Muscle of leg (tissue), 3 donors: ENCODE measurements at regions not wholly inside any gene's neighbourhood (a gene's known extent, or its start where the extent isn't known, plus 50 kb on each side); places are given as distances from the start of the nearest gene placed in this dataset.
A peak's percentile ranks its signal among the peaks of the same experiment; 100 is the strongest.

Experiments
- DNase-seq: peaks from one replicate; pipeline ENCODE4 v3.0.0; 2013
- H3K27ac ChIP-seq: one replicate; pipeline ENCODE4 v1.5.1; 2013; ENCODE audit warnings: mild to moderate bottlenecking, low read length, control low read depth
- H3K27me3 ChIP-seq: one replicate; pipeline ENCODE4 v1.6.1; 2013; ENCODE audit warnings: low read length; ENCODE audit not compliant: control insufficient read depth, insufficient read depth
- H3K36me3 ChIP-seq: one replicate; pipeline ENCODE4 v1.6.1; 2013; ENCODE audit warnings: low read length; ENCODE audit not compliant: control insufficient read depth, insufficient read depth
- H3K4me1 ChIP-seq: one replicate; pipeline ENCODE4 v1.6.1; 2013; ENCODE audit warnings: low read length; ENCODE audit not compliant: control insufficient read depth, insufficient read depth
- H3K4me3 ChIP-seq: one replicate; pipeline ENCODE4 v1.5.1; 2013; ENCODE audit warnings: low read length, control low read depth
- H3K9me3 ChIP-seq: replicated peaks from 2 replicates; pipeline ENCODE4 v1.6.1; 2013; ENCODE audit warnings: low read depth, low read length; ENCODE audit not compliant: control insufficient read depth
- WGBS: methylation state at CpG from one replicate; pipeline ENCODE4 v1.1.5; 2013; ENCODE audit warnings: missing lambda C conversion rate; ENCODE audit not compliant: insufficient coverage; 5-methylcytosine and 5-hydroxymethylcytosine counted together

DNA sequence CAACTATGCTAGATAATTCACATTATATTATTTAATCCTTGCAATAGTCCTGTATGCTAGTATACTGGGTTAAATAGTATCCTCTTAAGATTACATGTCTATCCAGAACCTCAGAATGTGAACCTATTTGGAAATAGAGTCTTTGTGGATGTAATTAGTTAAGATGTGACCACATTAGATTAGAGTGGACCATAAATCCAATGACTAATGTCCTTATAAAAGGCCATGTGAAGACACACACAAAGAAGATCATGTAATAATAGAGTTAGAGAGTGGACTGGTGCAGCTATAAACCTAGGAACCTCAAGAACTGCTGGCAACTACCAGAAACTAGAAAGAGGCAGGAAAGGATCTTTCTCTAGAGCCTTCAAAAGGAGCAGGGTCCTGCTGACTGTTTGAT is 263.6 kb upstream of the PTGER4 start:
- H3K9me3 ChIP-seq, result no peaks in the 10 kb centered on the region
- no peak overlapping the region for H3K4me3 ChIP-seq
- no peak for DNase-seq
- H3K27me3 ChIP-seq, result no peaks in the 10 kb centered on the region
- H3K4me1 ChIP-seq, result peaks cover 3% of the 10 kb centered on the region
- no peaks in the 10 kb centered on the region for H3K36me3 ChIP-seq
- no peak overlapping the region for H3K27ac ChIP-seq

GRCh38 chr5:40414922-40415321 is 264.8 kb upstream of the PTGER4 start:
- Histone ChIP-seq H3K27ac (no peak overlapping the region), H3K27me3 (no peaks in the 10 kb centered on the region), H3K9me3 (no peaks in the 10 kb centered on the region), H3K4me1 (peaks cover 5% of the 10 kb centered on the region), H3K4me3 (no peak overlapping the region), H3K36me3 (no peaks in the 10 kb centered on the region)
- WGBS, result 100% methylated on average over 1 of the region's 4 CpGs
- no peak for DNase-seq

DNA sequence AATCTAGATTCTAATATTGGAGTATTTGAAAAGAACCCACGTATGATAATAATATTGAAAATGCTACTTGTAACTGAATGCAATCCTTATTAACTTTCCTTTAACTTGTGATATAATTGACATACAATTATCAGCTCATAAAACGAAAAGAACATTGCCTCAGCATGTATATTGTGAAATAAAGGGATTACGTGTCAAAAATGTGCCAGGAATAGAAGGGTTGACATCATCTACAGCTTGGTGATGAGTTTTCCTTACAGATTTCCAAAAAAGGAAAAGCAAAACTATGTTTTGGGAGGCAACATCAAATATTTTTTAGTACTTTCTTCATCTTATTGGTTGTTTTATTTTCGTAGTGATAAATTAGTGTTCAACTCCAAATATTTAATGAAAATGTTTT is 266.0 kb upstream of the PTGER4 start:
- DNase-seq, result peak; percentile 59
- WGBS, result no CpG with 5 or more reads among the region's 4 CpGs
- H3K36me3 ChIP-seq, result no peaks in the 10 kb centered on the region
- peaks cover 5% of the 10 kb centered on the region for H3K4me1 ChIP-seq
- no peaks in the 10 kb centered on the region for H3K27me3 ChIP-seq
- no peak overlapping the region for H3K4me3 ChIP-seq
- no peak overlapping the region for H3K27ac ChIP-seq
- no peaks in the 10 kb centered on the region for H3K9me3 ChIP-seq

DNA sequence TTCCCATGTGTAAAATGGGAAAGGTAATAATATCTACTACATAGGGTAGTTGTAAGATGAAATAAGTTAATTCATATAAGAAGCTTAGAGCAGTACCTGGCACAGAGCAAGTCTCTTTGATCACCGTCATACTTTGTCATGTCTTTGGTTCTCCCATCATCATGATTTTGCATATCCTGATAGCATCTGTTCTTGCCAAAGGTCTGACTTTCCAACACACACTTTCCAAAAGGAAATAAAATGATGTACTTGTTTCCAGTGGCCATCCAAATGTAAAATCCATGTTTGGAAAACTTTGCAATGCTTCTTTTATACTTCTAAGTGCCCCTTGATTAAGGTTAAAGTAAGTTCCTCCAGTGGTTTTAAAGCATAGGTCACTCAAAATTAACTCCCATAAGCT is 266.9 kb upstream of the PTGER4 start:
- Histone ChIP-seq H3K27me3 (no peaks in the 10 kb centered on the region), H3K27ac (peak overlapping the region; percentile 73), H3K4me3 (no peak overlapping the region), H3K9me3 (no peaks in the 10 kb centered on the region), H3K4me1 (peaks cover 5% of the 10 kb centered on the region), H3K36me3 (no peaks in the 10 kb centered on the region)
- peak; percentile 90 for DNase-seq
- WGBS, result 20% methylated on average over 1 of the region's 1 CpG

- peak; percentile 88 for DNase-seq
- Histone ChIP-seq H3K9me3 (no peaks in the 10 kb centered on the region), H3K27me3 (no peaks in the 10 kb centered on the region), H3K27ac (peak overlapping the region; percentile 68), H3K4me1 (peaks cover 5% of the 10 kb centered on the region), H3K36me3 (no peaks in the 10 kb centered on the region), H3K4me3 (no peak overlapping the region)
- 70% methylated on average over 2 of the region's 3 CpGs for WGBS
Measured at GRCh38 chr5:40410964-40411635, 268.6 kb upstream of the PTGER4 start.

DNA sequence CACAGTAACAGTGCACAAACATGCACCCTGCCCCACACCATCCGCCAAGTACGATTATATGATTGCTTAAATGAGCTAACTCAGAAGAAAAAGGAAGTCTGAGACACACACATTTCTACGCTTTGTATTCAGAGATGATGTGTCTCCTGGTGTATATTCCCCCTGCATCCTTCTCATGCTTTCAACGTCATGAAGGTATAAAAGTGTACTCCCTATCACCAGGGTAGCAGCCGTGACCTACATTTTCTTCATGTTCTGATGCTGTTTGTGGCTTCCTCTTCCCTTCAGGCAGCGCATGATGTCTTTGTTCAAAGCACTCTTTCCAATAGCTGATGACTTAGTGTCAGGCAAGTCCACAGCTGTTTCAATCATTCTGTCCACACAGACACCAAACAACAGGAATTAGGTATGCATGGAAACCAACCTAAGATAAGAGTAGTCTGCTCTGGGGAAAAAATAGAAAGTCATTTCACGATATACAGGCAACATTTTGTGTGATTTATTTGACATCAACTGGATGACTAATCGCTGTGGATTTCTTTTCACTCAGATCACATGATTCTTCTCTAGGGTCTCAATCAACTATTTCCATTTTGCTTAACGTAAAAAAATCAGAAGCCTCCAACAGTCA is 269.4 kb upstream of the PTGER4 start:
- whole genome bisulfite sequencing, result 57% methylated on average over 4 of the region's 9 CpGs
- peaks cover 5% of the 10 kb centered on the region for H3K4me1 ChIP-seq
- H3K27ac ChIP-seq, result peak overlapping the region; percentile 63
- H3K27me3 ChIP-seq, result no peaks in the 10 kb centered on the region
- H3K36me3 ChIP-seq, result no peaks in the 10 kb centered on the region
- H3K9me3 ChIP-seq, result no peaks in the 10 kb centered on the region
- peak; percentile 69 for DNase-seq
- no peak overlapping the region for H3K4me3 ChIP-seq

DNA sequence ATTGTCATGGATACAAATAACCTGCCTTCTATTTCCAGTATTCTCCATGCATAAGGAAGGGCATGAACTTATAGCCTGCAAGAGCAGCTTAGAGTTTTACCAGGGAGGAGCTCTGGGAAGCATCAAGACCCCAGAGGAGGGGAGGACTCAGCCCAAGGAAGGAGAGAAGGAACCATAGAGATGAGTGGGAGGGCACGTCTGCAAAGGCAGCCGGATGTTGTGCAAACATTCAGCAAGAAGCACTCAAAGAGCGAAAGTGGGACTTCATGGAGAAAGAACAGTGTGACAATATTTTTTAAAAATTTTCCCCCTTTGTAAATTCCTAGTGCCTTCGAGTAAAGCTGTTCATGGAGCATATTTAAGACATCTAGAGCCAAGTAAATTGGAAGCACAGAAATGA is 270.1 kb upstream of the PTGER4 start:
- H3K36me3 ChIP-seq, result no peaks in the 10 kb centered on the region
- peak overlapping the region; percentile 63 for H3K27ac ChIP-seq
- H3K27me3 ChIP-seq, result no peaks in the 10 kb centered on the region
- H3K4me3 ChIP-seq, result no peak overlapping the region
- 50% methylated on average over 1 of the region's 4 CpGs for WGBS
- peaks cover 5% of the 10 kb centered on the region for H3K4me1 ChIP-seq
- no peak for DNase-seq
- H3K9me3 ChIP-seq, result no peaks in the 10 kb centered on the region

- H3K27me3 ChIP-seq, result no peaks in the 10 kb centered on the region
- H3K27ac ChIP-seq, result peak overlapping the region; percentile 50
- no peak overlapping the region for H3K4me3 ChIP-seq
- peaks cover 5% of the 10 kb centered on the region for H3K4me1 ChIP-seq
- H3K9me3 ChIP-seq, result no peaks in the 10 kb centered on the region
- WGBS, result 80% methylated on average over 2 of the region's 6 CpGs
- no peaks in the 10 kb centered on the region for H3K36me3 ChIP-seq
- peak; percentile 74 for DNase-seq
Measured at GRCh38 chr5:40406741-40407211, 272.9 kb upstream of the PTGER4 start.

DNA sequence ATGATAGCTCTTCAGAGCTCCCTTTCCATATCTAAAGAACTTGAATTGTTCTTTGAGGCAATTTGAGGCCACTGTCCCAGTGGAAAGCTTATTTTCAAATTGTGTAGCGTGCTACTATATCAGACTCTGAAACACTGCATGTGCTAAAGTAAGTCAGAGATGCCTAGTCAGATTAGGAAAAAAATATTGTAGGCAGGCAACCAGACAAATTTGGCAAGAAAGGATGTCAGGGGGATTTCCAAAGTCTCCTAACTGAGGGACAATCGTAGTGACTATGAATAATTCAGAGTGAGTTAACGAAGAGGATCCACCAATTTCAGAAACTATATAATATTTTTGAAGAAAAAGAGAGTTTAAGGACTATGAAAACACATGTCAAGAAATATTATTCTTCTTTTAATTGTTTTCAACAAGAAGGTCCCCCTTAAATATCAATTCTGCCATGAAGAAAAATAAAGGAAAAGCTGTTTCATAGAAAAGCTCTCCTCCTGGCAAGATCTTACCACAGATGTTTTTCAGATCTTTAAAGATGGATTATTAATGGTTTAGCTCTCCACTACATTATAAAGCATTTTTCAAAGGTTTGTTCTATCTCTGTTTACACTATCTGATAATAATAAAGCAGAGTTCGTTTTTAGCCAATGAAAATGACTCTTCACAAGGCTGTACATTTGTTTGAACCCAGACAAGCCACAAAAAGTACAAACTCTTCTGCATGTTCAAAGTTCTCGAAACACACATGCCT is 273.5 kb upstream of the PTGER4 start:
- H3K36me3 ChIP-seq, result no peaks in the 10 kb centered on the region
- WGBS, result 57% methylated on average over 3 of the region's 5 CpGs
- H3K9me3 ChIP-seq, result no peaks in the 10 kb centered on the region
- H3K4me1 ChIP-seq, result peaks cover 3% of the 10 kb centered on the region
- peak overlapping the region; percentile 50 for H3K27ac ChIP-seq
- peak; percentile 79 for DNase-seq
- H3K4me3 ChIP-seq, result no peak overlapping the region
- H3K27me3 ChIP-seq, result no peaks in the 10 kb centered on the region

DNA sequence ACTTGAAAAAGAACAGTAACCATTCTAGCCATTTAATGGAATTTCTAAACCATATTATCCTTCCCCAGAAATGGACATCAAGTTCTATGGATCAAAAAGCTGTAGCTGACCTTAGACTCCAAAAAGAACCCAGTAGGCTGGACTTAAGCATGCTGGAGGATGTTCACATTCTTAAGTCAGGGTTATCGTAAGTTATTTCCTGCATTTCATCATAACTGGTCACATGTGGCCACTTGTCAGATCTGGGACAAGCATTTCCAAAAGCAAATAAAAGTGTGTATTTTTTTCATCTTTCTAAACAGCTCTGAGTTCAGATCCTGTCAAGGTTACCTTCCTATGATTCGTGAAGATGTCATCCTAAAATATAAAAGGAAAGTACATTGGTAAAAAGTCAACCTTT is 274.5 kb upstream of the PTGER4 start:
- no peak for DNase-seq
- no CpG with 5 or more reads among the region's 2 CpGs for WGBS

More for the DNA sequence above, 274.5 kb upstream of the PTGER4 start:
- Histone ChIP-seq H3K36me3 (no peaks in the 10 kb centered on the region), H3K4me3 (no peak overlapping the region), H3K27me3 (no peaks in the 10 kb centered on the region), H3K9me3 (no peaks in the 10 kb centered on the region), H3K27ac (no peak overlapping the region), H3K4me1 (peaks cover under 1% of the 10 kb centered on the region)
